Bronchial epithelial cell (primary cell): ENCODE measurements at regions not wholly inside any gene's neighbourhood (a gene's known extent, or its start where the extent isn't known, plus 50 kb on each side); places are given as distances from the start of the nearest gene placed in this dataset.

Experiments
- DNase-seq: peaks from one replicate; pipeline ENCODE4 v3.0.0-alpha.2; 2010; ENCODE audit warnings: low read depth
- FAIRE-seq: peaks from 2 replicates; lab custom pipeline; 2011; peaks lifted over from hg19 to GRCh38; lab: Jason Lieb, UNC
- H3K27me3 ChIP-seq: 2 replicates; pipeline ENCODE4 v1.5.1; 2011; ENCODE audit warnings: low read length; ENCODE audit not compliant: control insufficient read depth, insufficient read depth
- H3K36me3 ChIP-seq: 2 replicates; pipeline ENCODE4 v1.5.1; 2011; ENCODE audit warnings: low read length; ENCODE audit not compliant: control insufficient read depth, insufficient read depth
- H3K4me3 ChIP-seq: 2 replicates; pipeline ENCODE4 v1.5.1; 2011; ENCODE audit warnings: mild to moderate bottlenecking, low read depth, low read length, control low read depth
- CTCF ChIP-seq: IDR thresholded peaks from 2 replicates; pipeline ENCODE4 v1.5.1; 2011; ENCODE audit warnings: mild to moderate bottlenecking, moderate library complexity, low read length, control low read depth, inconsistent platforms; ENCODE audit not compliant: insufficient read depth, severe bottlenecking

- no peak for TF ChIP-seq CTCF
- no peaks in the 10 kb centered on the region for H3K36me3 ChIP-seq
- DNase-seq (peak; percentile 89), FAIRE-seq (no peak)
- no peaks in the 10 kb centered on the region for H3K27me3 ChIP-seq
- no peak overlapping the region for H3K4me3 ChIP-seq
These were observed 202.7 kb upstream of the FRMD6 start for GRCh38 chr14:51448831-51449670.

- no peak for TF ChIP-seq CTCF
- H3K36me3 ChIP-seq, result no peaks in the 10 kb centered on the region
- FAIRE-seq (no peak), DNase-seq (no peak)
- no peaks in the 10 kb centered on the region for H3K27me3 ChIP-seq
- no peak overlapping the region for H3K4me3 ChIP-seq
These were observed 202.0 kb upstream of the FRMD6 start for GRCh38 chr14:51449681-51450080.

GRCh38 chr14:51451561-51451960, 200.1 kb upstream of the FRMD6 start:
- H3K36me3 ChIP-seq, result no peaks in the 10 kb centered on the region
- no peaks in the 10 kb centered on the region for H3K27me3 ChIP-seq
- TF ChIP-seq CTCF, result no peak
- DNase-seq, result no peak
- FAIRE-seq, result no peak
- no peak overlapping the region for H3K4me3 ChIP-seq

- no peak for FAIRE-seq
- TF ChIP-seq CTCF, result peak; percentile 5
These were observed 197.8 kb upstream of the FRMD6 start for GRCh38 chr14:51453869-51454268.

GRCh38 chr14:51454351-51454750, 197.4 kb upstream of the FRMD6 start:
- Histone ChIP-seq H3K4me3 (no peak overlapping the region), H3K27me3 (no peaks in the 10 kb centered on the region), H3K36me3 (no peaks in the 10 kb centered on the region)
- TF ChIP-seq CTCF, result no peak
- DNase-seq (no peak), FAIRE-seq (no peak)

More at GRCh38 chr14:51453869-51454268, 197.8 kb upstream of the FRMD6 start:
- Histone ChIP-seq H3K36me3 (no peaks in the 10 kb centered on the region), H3K27me3 (no peaks in the 10 kb centered on the region), H3K4me3 (no peak overlapping the region)
- peak; percentile 73 for DNase-seq
